AG08395 (cell line): ENCODE measurements at regions not wholly inside any gene's neighbourhood (a gene's known extent, or its start where the extent isn't known, plus 50 kb on each side); places are given as distances from the start of the nearest gene placed in this dataset.
"Not testable (repeated sequence)": the region's sequence is repeated elsewhere in the genome, so short reads cannot be mapped to it uniquely, and the experiment has no call there.

ENCODE experiments used
- DNase-seq: peaks from one replicate; pipeline ENCODE4 v3.0.0; 2012; ENCODE audit warnings: mixed read lengths, low spot score

DNA sequence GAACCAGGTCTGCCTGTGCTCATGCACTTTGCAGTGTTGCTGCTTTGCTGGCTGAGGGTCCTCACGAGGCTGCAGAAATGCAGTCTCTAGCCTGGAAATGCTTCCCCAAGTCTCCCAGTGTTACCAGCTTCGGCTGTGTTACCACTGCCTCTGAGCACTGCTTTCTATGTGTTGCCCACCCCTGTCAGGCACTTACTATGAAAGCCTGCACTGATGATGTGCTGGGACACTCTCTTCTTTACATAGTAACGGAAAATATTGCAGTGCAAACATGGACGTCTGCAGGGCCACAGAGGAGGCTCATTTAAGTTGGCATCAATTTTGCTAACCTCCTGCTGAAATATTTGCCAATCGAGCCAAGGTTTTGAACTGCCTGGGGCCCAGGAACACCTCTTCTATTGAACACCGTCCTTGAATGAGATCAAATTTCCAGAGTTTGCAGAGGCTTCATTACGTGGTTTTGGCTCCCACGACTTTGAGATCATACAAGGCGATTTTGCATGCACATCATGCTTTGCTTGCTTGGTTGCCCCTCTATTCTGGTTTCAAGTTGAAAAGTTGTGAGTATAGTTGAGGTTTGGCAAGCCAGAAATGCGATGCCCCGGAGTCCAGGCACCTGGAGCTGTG lies 404.7 kb upstream of the PODXL start:
- DNase-seq, result no peak

DNA sequence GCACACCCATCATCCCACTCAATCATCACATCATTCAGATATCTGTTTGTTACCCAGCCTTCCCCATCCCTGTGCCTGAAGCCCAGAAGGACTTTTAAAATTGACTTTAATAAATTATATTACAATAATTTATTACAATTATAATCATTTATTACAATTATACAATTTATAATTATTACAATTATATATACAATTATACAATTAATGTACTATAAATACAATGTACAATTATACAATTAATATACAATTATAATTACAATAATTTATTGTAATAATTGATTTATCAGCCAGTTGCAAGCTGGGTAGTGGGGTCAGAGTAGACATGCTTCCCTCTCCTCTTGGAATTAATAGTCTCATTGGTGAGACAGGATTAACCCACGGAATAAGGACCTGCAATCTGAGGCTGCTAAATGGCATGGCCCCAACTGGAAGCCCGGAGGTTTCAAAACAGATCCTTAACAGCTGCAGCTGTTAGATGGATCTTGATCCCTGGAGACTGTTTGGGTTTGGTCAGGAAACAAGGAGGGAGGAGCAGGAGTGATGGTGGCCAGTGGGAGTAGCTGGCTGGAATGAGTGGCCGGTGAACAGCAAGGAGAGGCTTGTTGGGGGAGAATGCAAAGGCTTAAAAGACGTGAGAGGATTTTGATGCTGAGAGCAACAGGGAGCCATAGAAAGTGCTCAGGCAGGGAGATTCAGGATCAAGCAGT lies 402.8 kb upstream of the PODXL start:
- no peak for DNase-seq

DNA sequence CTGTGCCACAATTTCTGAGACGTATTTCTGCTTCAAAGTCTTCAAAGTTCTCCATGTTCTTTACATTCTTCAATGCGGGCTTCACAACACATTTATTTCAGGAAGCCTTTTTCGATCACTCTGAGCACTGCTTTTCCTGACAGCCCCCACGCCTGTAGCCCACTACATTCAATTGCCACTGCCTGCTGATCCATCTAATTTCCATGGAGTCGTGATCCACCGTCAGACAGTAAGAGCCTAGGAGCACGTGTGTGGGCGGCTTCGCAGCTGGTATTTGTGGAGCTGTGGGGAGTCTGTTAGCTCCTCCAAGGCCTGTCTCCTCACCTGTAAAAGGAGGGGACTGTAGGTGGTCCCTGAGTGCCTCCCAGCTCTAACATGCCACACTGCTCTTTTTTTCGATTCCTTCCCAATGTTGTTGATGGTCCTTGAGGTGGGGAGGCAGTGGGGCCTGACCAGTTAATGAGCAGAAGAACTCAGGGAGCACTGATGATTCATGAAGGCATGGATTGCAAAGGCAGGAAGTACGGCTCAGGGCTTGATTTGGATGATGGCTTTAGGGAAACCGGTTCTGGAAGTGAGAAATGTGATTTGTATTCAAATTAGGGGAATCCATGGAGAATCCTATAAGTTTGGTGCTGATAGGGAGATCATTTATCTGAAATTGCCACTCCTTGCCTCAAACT lies 401.1 kb upstream of the PODXL start:
- DNase-seq, result no peak

DNA sequence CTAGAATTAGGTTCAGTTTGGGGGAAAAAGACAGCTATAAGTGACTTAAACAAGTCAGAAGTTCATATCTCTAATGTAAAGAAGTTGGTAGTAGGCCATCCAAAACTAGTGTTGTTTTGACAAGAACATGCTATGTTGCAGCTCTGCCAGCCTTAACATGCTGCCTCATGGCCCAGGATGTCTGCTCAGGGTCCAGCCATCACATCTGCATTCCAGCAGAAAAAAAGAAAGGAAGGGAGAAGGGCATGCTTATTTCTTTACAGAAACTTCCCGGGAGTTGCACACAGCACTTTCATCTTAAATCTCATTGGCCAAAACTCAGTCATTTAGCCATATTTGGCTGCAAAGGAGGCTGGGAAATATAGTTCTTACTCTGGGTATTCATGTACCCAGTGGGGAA lies 400.4 kb upstream of the PODXL start:
- no peak for DNase-seq

DNA sequence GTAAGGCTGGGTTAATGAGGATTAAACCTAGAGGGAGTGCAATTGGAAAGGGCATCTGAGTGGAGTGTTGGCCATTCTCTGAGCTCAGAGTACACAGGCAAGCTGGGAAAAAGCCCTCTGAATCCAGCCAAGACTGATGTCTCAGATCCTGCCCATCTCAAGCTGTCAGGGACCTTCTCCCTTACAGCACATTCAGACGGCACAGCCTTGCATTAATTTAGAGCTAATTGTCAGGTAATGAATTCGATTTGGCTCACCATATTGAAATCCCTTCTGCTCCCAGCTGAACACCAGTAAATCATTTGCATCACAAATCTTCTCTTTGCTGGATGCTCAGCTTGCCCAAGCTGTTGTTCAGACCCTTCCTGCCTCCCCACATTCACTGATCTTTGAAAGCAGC lies 399.3 kb upstream of the PODXL start:
- no peak for DNase-seq

DNA sequence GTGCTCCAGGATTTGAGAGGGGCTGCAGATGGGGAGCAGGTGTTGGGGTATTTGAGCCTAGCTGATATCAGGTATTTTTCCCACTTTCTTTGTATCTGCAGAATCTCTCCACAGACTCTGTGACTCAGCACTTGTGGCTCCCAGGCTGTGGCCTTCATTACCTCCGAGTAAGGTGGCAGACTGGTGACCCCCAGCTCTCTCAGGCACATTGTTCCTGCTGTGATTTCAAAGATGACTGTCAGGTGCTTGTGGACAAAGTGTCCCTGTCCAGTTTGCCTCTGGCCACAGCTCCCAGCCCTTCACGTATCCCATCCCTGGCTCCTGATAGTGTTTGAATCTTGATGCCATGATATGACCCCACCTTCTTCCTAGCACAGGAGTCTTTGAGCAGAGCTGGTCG lies 396.8 kb upstream of the PODXL start:
- DNase-seq, result no peak

DNA sequence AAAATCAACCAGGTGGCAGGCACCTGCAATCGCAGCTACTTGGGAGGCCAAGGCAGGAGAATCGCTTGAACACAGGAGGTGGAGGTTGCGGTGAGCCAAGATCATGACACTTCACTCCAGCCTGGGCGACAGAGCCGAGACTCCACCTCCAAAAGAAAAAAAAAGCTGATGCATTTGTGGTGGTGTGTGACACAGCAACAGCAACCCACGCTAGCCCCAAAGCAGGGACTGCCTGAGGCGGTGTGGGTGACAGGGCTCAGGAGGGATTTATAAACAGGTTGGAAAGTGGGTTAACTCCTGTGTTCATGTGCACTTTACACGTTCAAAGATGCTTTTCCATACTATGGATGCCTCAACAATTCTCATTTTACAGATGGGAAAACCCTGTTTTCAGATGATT lies 395.9 kb upstream of the PODXL start:
- DNase-seq, result no peak

DNA sequence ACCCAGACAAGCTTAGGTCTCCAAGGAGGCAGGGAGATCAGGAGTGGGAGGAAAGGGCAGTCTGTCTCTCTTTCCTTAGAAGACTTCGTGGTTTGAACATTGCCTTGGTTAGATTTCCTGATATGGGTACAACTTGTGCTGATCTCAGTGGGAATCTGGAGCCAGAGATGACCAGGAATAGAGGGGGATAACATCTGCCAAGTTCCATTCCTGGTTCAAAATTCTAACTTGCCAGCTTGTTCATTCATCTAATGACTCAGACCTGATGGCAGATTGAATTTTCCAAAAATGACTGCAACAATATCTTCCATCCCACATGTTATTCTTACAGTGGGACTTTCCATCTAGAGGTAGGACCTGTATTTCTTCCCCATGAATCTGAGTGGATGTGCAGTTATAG lies 394.3 kb upstream of the PODXL start:
- DNase-seq, result peak; percentile 26

DNA sequence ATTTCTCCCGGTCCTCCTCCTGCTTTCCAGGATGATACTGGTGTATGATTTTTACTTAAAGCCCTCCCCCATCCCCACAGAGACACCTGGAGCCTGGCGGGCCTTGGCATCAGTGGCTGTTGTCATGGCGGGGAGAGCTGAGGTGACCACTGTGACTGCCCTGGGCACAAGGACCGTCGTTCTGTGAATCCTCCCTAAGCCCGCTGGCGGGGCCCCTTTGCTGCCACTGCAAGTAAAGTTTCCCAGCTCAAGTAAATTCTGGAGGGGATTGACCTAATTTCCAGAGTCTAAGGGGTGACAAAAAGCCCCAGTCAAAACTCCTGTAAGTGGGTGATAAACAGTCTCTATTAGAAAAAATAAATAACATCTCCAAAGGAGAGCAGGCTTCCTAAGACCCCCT lies 393.2 kb upstream of the PODXL start:
- no peak for DNase-seq

DNA sequence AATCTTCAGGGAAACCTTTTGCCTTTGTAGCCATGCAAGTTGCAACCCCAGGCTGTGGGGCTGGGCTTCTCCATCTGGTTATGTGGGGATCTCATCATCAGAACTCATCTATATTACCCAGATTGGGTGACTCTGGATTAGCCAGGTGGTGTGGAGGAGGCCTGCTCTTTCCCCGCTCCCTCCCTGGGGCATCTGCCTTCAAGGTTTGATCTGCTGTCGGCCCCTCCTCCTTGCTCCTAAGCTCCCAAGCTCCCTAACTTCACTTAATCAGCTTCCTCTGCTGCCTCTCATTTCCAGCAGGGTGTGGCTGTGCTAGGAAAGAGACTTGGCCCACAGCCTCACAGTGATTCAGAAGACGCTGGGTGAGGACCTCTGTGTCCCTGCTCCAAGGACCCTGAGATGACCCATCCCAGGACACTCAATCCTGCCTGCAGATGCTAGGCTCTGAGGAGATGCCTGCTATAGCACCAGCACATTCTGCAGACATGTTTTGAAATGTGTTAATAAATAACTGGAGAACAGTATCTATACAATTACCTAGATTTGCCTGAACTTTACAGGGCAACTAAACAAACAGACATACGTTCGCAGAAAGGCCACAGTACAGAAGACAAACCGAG lies 392.1 kb upstream of the PODXL start:
- DNase-seq, result peak; percentile 67

DNA sequence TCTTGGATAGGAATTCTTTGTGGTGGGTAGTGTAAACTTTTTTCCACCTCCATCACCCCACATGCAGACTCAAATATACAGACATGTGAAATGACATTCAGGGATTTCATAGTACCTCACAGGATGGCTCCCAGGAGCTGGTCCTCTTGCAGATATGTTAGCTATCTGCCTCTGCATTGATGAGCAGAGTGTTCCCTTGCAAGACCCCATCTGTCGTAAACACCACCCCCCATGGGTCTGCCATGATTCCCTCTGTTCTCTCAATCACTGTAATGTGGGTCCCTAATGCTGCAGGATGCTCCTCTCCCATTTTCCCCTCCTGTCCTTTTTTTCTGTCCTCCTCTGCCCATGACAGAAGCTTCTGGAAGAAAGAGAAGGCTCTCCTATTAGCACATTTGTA lies 391.2 kb upstream of the PODXL start:
- no peak for DNase-seq

DNA sequence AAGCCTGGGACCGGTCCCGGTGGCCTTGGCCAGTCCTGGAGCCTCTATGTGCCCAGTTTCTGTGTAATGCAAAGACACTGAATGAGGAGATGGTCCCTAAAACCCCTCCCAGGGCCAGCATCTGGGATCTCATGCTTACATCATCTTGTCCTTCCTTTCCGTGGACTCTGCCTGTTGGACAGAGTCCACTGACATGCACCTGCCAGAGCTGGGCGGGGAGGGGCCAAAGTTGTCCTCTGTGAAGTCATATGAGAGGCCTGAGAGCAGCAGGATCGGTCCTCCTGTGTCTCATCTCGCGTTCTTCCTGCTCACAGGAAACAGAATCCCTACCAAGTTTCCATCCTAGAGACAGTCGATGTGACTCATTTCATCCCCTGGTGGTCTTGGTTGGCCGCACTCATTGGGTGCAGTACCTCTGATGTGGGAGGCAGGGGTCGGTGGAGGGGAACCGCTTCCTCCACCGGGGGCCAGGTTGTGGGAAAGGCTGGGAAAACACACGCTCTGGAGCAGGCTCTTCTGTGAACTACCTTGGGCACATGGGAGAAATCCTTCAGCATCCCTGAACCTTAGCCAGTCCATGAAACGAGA lies 389.6 kb upstream of the PODXL start:
- no peak for DNase-seq

DNA sequence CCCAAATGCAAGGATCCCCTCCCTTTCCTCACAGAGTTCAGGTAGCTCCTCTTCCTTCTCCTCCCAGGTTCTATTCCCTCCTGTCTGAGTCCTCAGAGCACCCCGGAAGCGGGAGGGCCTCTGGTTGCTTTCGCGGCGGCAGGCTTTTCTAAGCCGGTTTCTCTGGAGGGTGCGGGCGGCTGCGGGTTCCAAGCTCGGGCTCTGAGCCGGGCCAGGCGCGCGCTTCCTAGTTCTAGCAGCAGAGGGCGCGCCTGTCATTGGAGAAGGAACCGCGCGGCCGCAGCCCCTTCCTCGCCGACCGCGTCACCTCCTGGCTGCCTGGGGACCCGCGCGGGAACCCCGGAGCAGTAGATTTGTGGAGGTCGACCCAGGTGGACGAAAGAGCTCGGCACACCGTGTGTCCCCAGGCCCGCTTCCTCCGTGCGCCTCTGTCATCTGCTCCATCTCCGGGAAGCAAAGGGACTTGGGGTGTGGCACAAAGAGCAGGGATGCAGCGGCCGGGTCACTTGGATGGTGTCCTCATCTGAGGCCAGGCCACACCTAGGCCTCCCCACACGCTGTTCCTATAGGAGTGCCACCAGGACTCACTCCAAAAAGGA lies 389.0 kb upstream of the PODXL start:
- peak; percentile 59 for DNase-seq

DNA sequence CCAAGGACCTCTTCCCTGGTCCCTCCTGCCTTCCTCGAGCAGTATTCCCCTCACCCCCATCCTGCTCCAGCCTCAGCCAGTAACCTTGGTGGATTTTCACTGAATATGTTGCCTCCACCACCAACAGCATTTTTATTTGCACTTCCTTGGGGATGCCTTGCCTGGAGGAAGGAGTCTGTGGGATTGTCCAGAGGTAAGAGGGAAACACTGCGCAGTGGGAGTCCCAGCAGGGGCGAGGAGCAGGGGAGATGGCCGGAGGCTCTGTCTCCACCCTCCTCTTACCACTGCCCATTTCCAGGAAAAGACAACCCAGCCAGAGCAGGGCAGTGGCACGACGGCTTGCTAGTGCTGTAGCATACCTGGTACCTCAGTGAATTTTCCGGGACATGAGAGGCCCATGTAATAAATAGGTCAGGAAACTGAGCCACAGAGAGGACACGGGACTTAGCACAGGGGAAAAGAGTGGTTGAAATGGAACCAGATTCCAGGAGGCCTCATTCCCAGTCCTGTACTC lies 388.2 kb upstream of the PODXL start:
- DNase-seq, result no peak

DNA sequence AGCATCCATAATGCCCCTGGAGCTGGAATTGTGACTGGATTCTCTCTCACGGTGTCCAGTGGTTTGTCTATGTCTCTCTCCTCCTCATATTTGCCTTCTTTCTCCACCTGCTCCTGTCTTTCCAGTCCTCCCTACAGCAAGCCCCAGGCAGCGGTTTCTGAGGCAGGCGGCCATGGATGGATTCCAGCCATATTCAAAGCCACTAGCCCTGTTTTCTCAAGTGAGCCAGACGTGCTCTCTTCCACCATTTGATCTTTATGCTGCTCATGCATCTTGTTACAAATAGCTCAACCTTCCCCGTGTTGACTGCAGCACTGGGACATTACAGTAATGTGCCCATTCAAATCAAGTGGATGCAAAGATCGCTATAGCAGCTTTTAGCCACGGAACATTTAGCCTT lies 387.2 kb upstream of the PODXL start:
- no peak for DNase-seq

DNA sequence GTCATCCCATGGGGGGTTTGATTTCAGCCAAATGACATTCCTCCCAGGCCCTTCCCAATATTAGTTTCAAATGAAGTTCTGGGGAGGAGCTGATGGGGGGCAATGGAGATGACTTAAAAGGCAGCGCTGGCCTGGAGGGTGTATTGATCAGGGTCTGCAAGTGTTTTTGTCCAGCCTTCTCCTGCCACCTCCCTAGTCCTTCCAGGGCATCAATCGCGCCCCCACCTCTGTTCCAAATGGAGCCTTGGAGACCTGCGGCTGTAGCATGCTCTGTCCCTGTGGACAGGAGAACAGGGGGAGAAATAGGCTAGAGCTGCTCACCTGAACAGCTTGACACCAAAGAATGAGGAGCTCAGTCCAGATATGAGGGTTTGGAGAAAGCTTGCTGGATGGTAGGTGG lies 386.8 kb upstream of the PODXL start:
- no peak for DNase-seq

DNA sequence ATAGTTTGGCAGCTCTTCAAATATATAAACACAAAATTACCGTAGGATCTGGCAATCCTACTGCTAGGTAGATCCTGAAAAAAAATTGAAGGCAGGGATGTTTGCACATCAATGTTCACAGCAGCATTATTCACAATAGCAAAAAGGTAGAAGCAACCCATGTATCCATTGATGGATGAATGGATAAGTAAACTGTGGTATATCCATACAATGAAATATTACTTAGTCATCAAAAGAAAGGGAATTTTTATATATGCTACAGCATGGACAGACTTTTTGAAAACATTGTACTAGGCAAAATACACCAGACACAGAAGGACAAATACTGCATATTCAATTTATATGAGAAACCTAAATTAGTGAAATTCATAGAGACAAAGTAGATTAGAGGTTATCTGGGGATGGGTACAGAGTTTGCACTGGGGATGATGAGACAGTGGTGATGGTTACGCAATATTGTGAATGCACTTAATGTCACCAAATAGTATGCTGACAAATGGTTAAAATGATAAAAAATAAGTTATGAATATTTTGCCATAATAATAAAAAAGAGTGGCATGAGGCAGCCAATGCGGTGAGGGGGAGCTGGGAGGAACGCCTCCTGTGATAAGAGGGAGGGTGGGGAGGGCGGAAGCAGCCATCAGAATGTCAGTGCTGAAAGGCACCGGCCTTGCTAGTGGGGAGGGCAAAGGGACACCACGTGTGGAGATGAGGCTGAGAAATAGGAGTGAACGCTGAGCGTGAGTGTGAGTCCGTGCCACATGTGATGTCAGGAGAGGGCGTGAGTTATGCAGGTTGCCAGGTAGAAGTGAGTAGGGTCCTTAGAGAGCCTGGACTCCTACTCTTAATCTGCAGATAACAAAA lies 386.1 kb upstream of the PODXL start:
- no peak for DNase-seq

DNA sequence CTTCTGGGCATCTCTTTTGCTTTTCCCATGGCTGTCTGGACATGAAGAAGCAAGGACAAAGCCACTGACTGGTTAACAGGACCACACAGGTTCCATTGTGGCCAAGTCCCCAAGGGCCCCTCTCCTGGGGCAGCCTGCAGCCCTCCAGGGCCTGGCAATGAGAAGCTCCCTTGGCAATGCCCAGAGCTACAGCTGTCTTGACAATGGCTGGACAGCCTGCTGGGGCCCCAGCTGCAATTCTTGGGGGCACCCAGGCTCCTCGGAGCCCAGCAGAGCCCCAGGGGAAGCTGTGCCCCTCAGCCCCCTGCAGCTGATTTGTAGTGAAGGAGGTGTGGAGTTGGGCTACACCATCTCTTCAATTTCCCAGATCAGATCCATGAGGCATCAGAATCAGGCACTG lies 384.9 kb upstream of the PODXL start:
- no peak for DNase-seq

DNA sequence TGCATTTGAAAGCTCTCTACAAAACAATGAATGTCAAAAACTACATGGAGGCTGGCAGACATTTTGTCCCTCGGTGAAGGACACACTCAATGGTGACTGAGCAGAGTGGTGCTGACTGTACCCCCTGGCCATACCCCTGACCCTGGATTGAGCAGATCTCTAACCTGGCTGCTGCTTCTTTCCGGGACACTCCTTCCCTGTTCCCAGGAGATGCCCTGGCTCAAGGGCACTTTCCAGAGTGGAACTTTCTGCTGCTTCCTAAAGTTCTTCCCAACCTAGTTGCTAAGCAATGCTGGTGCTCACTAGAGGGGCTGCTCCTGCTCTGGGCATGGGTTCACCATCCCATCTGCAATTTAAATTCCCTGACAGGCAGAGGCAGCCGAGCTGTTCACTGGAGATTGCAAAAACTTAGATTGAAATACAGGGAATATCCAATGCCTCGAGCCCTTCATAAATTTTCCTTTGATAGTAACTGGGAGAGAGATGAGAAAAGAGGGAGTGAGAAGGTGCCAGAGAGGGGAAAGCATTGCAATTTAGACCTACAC lies 384.3 kb upstream of the PODXL start:
- DNase-seq, result no peak

DNA sequence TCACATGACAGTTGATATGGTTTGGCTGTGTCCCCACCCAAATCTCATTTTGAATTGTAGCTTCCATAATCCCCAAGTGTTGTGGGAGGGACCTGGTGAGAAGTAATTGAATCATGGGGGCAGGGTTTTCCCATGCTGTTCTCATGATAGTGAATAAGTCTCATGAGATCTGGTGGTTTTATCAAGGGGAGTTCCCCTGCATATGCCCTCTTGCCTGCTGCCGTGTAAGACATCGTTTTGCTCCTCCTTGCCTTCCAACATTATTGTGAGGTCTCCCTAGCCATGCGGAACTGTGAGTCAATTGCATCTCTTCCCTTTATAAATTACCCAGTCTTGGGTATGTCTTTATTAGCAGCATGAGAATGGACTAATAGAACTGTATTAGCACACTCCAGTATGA lies 382.4 kb upstream of the PODXL start:
- not testable (repeated sequence) for DNase-seq

DNA sequence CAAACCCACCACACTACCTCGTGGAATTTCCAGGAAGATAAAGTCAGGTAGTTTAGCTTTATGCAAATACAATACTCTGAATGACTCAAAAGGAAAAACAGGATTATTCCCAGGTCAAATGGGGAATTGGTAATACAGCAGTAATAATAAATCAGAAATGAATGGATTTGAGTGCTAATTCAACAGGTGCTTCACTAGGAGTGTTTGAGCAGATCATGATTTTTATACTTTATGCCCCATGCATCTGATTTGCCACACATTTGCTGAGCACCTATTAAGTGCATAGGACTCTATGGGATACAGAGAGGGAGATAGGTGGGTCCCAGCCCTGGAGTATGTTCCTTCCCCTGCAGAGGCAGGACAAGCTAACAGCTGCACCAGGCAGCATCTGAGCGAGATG lies 381.4 kb upstream of the PODXL start:
- DNase-seq, result no peak
